GM12892 (cell line): ENCODE measurements at regions not wholly inside any gene's neighbourhood (a gene's known extent, or its start where the extent isn't known, plus 50 kb on each side); places are given as distances from the start of the nearest gene placed in this dataset.

ENCODE experiments used
- POLR2A ChIP-seq: IDR thresholded peaks from 2 replicates; pipeline ENCODE4 v1.6.1; 2011; ENCODE audit warnings: low read depth, low read length, control low read depth
- POLR2AphosphoS5 ChIP-seq: IDR thresholded peaks from 2 replicates; pipeline ENCODE4 v1.6.1; 2011; ENCODE audit warnings: low read depth, low read length, control low read depth
- TAF1 ChIP-seq: IDR thresholded peaks from 2 replicates; pipeline ENCODE4 v1.6.1; 2011; ENCODE audit warnings: low read depth, mild to moderate bottlenecking, control low read depth, low read length, borderline replicate concordance

DNA sequence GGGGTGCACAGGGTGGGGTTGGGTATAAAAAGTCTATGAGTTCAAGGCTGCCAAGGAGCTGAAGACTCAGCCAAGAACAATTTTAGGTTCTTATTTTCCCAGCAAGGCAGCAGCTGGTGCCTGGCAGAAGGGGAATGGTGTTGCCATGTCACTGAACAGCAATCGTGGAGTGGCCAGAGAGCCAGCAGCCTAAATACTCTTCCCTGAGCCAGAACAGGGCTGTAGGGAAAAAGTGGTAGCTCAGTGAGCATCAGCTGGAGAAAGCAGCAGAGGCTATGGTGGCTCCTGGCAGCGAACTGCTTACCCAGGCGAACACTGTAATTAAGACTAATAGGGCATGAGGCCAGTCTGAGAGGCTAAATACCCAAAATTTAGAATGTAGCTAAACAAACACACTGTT, 334.9 kb downstream of the RMST start:
- TF ChIP-seq POLR2A (no peak), POLR2AphosphoS5 (no peak), TAF1 (no peak)
